GM23338 (cell line): ENCODE measurements at regions not wholly inside any gene's neighbourhood (a gene's known extent, or its start where the extent isn't known, plus 50 kb on each side); places are given as distances from the start of the nearest gene placed in this dataset.

ENCODE experiments used
- ATAC-seq: fragments of 200-7000 bp; cut with Tn5 transposase; 3 replicates; pipeline ENCODE4 v1.9.1; 2020
- DNase-seq: peaks from one replicate; pipeline ENCODE4 v3.0.0-alpha.2; 2015; ENCODE audit warnings: low spot score
- H2AFZ ChIP-seq: fragments of 200-600 bp; sonication (generic); 2 replicates; pipeline ENCODE4 v1.8.0; 2016; ENCODE audit warnings: antibody characterized with exemption, mild to moderate bottlenecking, moderate library complexity
- H3F3A ChIP-seq: fragments of 200-600 bp; sonication (generic); replicated peaks from 2 replicates; pipeline ENCODE4 v1.8.0; 2017; ENCODE audit warnings: antibody characterized with exemption, mixed run types, low read depth
- H3K27ac ChIP-seq: fragments of 200-600 bp; sonication (generic); 2 replicates; pipeline ENCODE4 v1.6.1; 2016; ENCODE audit warnings: low read depth
- H3K27me3 ChIP-seq: fragments of 200-600 bp; sonication (generic); 2 replicates; pipeline ENCODE4 v1.8.0; 2016; ENCODE audit warnings: mild to moderate bottlenecking, mixed run types, moderate library complexity; ENCODE audit not compliant: insufficient read depth
- H3K36me3 ChIP-seq: fragments of 200-600 bp; sonication (generic); 2 replicates; pipeline ENCODE4 v1.8.0; 2016; ENCODE audit warnings: mild to moderate bottlenecking; ENCODE audit not compliant: insufficient read depth
- H3K4me1 ChIP-seq: fragments of 200-600 bp; sonication (generic); 2 replicates; pipeline ENCODE4 v1.8.0; 2016; ENCODE audit warnings: mild to moderate bottlenecking, moderate library complexity; ENCODE audit not compliant: insufficient read depth
- H3K4me2 ChIP-seq: fragments of 200-600 bp; sonication (generic); 2 replicates; pipeline ENCODE4 v1.7.1; 2017; ENCODE audit warnings: mixed run types
- H3K4me3 ChIP-seq: fragments of 200-600 bp; sonication (generic); 2 replicates; pipeline ENCODE4 v1.6.1; 2016; ENCODE audit warnings: mixed run types
- H3K79me2 ChIP-seq: fragments of 200-600 bp; sonication (generic); replicated peaks from 2 replicates; pipeline ENCODE4 v1.8.0; 2017; ENCODE audit warnings: mild to moderate bottlenecking; ENCODE audit not compliant: insufficient read depth
- H3K9me2 ChIP-seq: fragments of 200-600 bp; sonication (generic); 2 replicates; pipeline ENCODE4 v1.8.0; 2017; ENCODE audit not compliant: insufficient read depth
- H4K20me1 ChIP-seq: fragments of 200-600 bp; sonication (generic); replicated peaks from 2 replicates; pipeline ENCODE4 v1.8.0; 2017; ENCODE audit warnings: mild to moderate bottlenecking; ENCODE audit not compliant: insufficient read depth
- H3K27ac Mint-ChIP-seq: 2 replicates; pipeline ENCODE4 v1.8.0; 2020; ENCODE audit warnings: inconsistent platforms, mild to moderate bottlenecking, moderate library complexity, mixed read lengths
- H3K27me3 Mint-ChIP-seq: 3 replicates; pipeline ENCODE4 v1.8.0; 2022; ENCODE audit warnings: low read depth, mild to moderate bottlenecking, moderate library complexity, mixed read lengths, inconsistent platforms; ENCODE audit not compliant: insufficient read depth, poor library complexity
- H3K36me3 Mint-ChIP-seq: 3 replicates; pipeline ENCODE4 v1.8.0; 2021; ENCODE audit warnings: low read depth, mild to moderate bottlenecking, inconsistent platforms, moderate library complexity, mixed read lengths
- H3K4me1 Mint-ChIP-seq: 3 replicates; pipeline ENCODE4 v1.8.0; 2020; ENCODE audit warnings: mild to moderate bottlenecking, inconsistent platforms, mixed read lengths
- H3K4me3 Mint-ChIP-seq: 3 replicates; pipeline ENCODE4 v1.8.0; 2021; ENCODE audit warnings: moderate library complexity, mild to moderate bottlenecking, inconsistent platforms, mixed read lengths
- H3K9me3 Mint-ChIP-seq: 3 replicates; pipeline ENCODE4 v1.8.0; 2020; ENCODE audit warnings: moderate library complexity, mild to moderate bottlenecking, inconsistent platforms, mixed read lengths
- EZH2phosphoT487 ChIP-seq: fragments of 200-600 bp; sonication (generic); IDR thresholded peaks from one replicate; pipeline ENCODE4 v1.8.1; 2018; ENCODE audit warnings: antibody characterized with exemption; ENCODE audit not compliant: unreplicated experiment
- JUNB ChIP-seq: IDR thresholded peaks from one replicate; pipeline ENCODE4 v1.6.1; 2016; ENCODE audit warnings: antibody characterized with exemption; ENCODE audit not compliant: unreplicated experiment
- REST ChIP-seq: IDR thresholded peaks from one replicate; pipeline ENCODE4 v1.6.1; 2018; ENCODE audit warnings: antibody characterized with exemption; ENCODE audit not compliant: unreplicated experiment
- STAT1 ChIP-seq: IDR thresholded peaks from one replicate; pipeline ENCODE4 v1.6.1; 2016; ENCODE audit warnings: antibody characterized with exemption; ENCODE audit not compliant: unreplicated experiment
- ZNF331 ChIP-seq: fragments of 250-450 bp; sonication (Bioruptor Pico); IDR thresholded peaks from 2 replicates; pipeline ENCODE4 v1.5.0; 2020; ENCODE audit warnings: low read depth, mild to moderate bottlenecking, moderate library complexity
- TF ChIP-seq, protein P1 (sequence below): IDR thresholded peaks from 2 replicates; pipeline ENCODE4 v1.6.1; 2016; ENCODE audit warnings: antibody characterized with exemption
- TF ChIP-seq, protein P2 (sequence below): fragments of 250-450 bp; sonication (Bioruptor Pico); IDR thresholded peaks from 2 replicates; pipeline ENCODE4 v1.5.0; 2020; ENCODE audit warnings: mild to moderate bottlenecking, moderate library complexity

DNA sequence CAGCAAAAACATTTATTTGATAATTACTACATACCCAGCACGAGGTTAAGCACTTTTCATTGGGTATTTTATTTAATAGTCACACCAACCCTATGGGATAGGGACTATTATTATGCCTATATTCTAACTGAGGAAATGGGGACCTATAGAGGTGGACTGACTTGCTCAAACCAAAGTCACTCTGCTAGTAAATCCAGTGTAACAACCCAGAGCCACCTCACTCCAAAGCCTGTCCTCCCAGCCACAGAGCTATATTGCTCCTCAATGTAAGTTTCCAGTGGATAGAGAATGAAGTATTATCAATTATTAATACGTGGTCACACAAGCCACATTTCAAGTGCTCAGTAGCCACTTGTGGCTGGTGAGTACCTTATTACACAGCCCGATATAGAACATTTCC, 97.5 kb downstream of the RGS2 start:
- ATAC-seq: no peak
- Histone ChIP-seq H3K27ac (no peak overlapping the region), H4K20me1 (no peaks in the 10 kb centered on the region)

More for the DNA sequence above, 97.5 kb downstream of the RGS2 start:
- H3K79me2 ChIP-seq: no peaks in the 10 kb centered on the region
- H3F3A ChIP-seq: no peaks in the 10 kb centered on the region
- no peak overlapping the region for H3K4me3 Mint-ChIP-seq
- H3K27me3 Mint-ChIP-seq: no peaks in the 10 kb centered on the region
- no peak overlapping the region for H2AFZ ChIP-seq
- no peaks in the 10 kb centered on the region for H3K36me3 ChIP-seq
- no peak overlapping the region for H3K4me3 ChIP-seq
- H3K4me1 Mint-ChIP-seq: peaks cover 3% of the 10 kb centered on the region; the same call in 1 of the 3 replicates
- H3K9me2 ChIP-seq: peaks cover 3% of the 10 kb centered on the region; the same call in 1 of the 2 replicates
- no peak overlapping the region for H3K4me2 ChIP-seq
- peaks cover 4% of the 10 kb centered on the region; the same call in 2 of the 3 replicates for H3K9me3 Mint-ChIP-seq
- DNase-seq: no peak
- TF ChIP-seq, protein P1, sequence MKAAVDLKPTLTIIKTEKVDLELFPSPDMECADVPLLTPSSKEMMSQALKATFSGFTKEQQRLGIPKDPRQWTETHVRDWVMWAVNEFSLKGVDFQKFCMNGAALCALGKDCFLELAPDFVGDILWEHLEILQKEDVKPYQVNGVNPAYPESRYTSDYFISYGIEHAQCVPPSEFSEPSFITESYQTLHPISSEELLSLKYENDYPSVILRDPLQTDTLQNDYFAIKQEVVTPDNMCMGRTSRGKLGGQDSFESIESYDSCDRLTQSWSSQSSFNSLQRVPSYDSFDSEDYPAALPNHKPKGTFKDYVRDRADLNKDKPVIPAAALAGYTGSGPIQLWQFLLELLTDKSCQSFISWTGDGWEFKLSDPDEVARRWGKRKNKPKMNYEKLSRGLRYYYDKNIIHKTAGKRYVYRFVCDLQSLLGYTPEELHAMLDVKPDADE: no peak
- TF ChIP-seq STAT1 (no peak), JUNB (no peak), ZNF331 (CRISPR knock-in tag) (no peak), REST (no peak), EZH2phosphoT487 (no peak)
- TF ChIP-seq, protein P2, sequence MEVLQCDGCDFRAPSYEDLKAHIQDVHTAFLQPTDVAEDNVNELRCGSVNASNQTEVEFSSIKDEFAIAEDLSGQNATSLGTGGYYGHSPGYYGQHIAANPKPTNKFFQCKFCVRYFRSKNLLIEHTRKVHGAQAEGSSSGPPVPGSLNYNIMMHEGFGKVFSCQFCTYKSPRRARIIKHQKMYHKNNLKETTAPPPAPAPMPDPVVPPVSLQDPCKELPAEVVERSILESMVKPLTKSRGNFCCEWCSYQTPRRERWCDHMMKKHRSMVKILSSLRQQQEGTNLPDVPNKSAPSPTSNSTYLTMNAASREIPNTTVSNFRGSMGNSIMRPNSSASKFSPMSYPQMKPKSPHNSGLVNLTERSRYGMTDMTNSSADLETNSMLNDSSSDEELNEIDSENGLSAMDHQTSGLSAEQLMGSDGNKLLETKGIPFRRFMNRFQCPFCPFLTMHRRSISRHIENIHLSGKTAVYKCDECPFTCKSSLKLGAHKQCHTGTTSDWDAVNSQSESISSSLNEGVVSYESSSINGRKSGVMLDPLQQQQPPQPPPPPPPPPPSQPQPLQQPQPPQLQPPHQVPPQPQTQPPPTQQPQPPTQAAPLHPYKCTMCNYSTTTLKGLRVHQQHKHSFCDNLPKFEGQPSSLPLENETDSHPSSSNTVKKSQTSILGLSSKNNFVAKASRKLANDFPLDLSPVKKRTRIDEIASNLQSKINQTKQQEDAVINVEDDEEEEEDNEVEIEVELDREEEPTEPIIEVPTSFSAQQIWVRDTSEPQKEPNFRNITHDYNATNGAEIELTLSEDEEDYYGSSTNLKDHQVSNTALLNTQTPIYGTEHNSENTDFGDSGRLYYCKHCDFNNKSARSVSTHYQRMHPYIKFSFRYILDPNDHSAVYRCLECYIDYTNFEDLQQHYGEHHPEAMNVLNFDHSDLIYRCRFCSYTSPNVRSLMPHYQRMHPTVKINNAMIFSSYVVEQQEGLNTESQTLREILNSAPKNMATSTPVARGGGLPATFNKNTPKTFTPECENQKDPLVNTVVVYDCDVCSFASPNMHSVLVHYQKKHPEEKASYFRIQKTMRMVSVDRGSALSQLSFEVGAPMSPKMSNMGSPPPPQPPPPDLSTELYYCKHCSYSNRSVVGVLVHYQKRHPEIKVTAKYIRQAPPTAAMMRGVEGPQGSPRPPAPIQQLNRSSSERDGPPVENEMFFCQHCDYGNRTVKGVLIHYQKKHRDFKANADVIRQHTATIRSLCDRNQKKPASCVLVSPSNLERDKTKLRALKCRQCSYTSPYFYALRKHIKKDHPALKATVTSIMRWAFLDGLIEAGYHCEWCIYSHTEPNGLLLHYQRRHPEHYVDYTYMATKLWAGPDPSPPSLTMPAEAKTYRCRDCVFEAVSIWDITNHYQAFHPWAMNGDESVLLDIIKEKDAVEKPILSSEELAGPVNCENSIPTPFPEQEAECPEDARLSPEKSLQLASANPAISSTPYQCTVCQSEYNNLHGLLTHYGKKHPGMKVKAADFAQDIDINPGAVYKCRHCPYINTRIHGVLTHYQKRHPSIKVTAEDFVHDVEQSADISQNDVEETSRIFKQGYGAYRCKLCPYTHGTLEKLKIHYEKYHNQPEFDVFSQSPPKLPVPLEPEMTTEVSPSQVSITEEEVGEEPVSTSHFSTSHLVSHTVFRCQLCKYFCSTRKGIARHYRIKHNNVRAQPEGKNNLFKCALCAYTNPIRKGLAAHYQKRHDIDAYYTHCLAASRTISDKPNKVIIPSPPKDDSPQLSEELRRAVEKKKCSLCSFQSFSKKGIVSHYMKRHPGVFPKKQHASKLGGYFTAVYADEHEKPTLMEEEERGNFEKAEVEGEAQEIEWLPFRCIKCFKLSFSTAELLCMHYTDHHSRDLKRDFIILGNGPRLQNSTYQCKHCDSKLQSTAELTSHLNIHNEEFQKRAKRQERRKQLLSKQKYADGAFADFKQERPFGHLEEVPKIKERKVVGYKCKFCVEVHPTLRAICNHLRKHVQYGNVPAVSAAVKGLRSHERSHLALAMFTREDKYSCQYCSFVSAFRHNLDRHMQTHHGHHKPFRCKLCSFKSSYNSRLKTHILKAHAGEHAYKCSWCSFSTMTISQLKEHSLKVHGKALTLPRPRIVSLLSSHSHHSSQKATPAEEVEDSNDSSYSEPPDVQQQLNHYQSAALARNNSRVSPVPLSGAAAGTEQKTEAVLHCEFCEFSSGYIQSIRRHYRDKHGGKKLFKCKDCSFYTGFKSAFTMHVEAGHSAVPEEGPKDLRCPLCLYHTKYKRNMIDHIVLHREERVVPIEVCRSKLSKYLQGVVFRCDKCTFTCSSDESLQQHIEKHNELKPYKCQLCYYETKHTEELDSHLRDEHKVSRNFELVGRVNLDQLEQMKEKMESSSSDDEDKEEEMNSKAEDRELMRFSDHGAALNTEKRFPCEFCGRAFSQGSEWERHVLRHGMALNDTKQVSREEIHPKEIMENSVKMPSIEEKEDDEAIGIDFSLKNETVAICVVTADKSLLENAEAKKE: no peak
- no peaks in the 10 kb centered on the region for H3K36me3 Mint-ChIP-seq
- no peak overlapping the region for H3K27ac Mint-ChIP-seq
- no peaks in the 10 kb centered on the region for H3K4me1 ChIP-seq
- no peaks in the 10 kb centered on the region for H3K27me3 ChIP-seq
